ENCODE measurements at regions not wholly inside any gene's neighbourhood (a gene's known extent, or its start where the extent isn't known, plus 50 kb on each side); places are given as distances from the start of the nearest gene placed in this dataset.

- DNase-seq = no peak
Observed at GRCh38 chr18:25469489-25469888, 117.5 kb upstream of the ZNF521 start.

DNA sequence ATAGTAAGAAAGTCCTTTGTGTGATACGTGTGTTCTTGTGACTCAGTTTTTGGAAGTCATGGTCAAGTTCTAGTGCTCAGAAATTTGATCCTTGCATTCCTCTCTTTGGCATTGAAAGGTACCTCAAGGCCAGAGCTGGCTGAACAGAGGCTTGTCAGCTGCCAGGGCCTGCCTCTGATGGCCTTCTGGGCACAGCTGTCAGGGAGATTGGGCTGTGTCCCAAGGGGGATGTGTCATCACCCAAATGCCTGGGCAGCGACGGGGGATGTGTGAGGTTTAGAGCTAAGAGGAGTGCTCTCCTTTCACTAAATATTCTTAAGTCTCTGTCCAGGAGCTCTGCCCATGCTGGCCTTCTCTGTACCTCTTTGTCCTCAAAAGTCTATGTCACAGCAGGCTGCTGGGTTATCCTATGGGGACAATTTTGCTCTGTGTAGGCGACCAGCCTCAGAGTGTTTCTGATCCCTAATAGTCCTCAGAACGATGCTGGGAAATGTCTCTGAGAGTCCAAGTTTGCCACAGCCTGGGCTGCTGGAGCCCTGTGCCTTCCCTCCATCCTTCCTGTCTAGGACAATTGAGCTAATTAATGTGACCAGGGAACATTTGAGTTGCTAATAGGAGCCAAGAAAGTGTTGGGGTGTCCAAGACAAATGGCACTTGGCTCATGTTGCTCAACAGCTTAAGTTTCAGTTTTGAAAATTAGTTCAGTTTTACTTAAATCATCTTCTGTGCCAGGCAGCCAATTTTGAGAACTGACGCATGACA is 115.4 kb upstream of the ZNF521 start:
- no peak for DNase-seq

GRCh38 chr18:25465152-25465732 is 113.3 kb upstream of the ZNF521 start:
- no peak for DNase-seq

GRCh38 chr18:25464227-25464626 is 112.3 kb upstream of the ZNF521 start:
- no peak for DNase-seq

DNA sequence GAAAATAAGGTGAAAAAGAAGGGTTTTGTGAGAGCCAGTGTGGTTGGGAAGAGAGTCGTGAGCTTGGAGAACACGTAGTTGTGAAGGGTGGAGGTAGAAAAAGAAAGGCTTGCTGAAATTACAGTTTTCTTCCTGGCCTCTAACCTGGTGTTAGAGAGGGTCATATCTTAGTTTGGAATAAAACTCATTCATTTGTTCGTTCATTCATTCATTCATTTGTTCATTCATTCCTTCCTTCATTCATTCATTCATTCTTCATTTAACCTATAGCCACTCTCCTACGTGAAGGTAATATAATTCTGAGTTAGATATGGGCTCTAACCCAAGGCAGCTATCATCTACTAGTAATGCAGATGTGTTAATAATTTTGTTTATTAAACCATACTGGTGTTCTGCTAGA is 111.8 kb upstream of the ZNF521 start:
- DNase-seq = no peak

DNA sequence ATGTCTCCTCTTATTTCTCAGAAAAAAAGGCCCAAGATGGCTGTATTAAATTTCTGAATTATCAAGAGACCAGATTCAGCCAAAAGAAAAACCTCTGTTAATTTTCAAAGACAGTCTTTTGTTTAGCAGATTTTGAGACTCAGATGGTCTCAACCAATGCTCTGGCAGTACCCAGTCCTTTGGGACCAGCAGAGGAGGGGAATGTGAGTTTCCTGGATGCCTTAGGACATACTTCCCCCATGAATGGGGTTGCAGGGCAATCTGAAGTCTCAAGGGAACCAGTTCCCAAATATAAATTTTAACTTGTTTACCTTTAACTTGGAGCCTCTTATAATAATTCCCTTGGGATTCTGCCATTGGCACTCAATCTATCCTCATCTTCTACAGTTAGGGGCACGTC is 107.8 kb upstream of the ZNF521 start:
- no peak for DNase-seq

DNA sequence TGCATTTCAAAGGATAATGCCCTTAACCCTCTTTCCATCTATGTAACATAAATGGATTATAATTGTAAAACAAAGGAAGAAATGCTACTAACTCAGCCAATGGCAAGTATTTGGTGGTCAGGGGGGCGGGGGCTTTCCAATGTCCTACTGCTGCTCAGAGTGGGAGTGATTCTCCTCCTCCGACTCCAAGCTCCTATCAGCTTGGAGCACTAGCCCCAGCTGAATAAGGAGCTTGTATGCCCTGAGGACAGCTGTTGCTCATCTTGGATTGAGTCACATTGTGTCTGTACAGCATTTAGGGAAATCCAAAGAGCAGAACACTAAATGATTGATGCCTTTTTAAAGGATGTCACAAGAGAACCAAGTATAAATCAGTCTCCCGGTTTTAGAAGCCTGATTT is 105.6 kb upstream of the ZNF521 start:
- DNase-seq = no peak

GRCh38 chr18:25457126-25457525 is 105.2 kb upstream of the ZNF521 start:
- DNase-seq = no peak

DNA sequence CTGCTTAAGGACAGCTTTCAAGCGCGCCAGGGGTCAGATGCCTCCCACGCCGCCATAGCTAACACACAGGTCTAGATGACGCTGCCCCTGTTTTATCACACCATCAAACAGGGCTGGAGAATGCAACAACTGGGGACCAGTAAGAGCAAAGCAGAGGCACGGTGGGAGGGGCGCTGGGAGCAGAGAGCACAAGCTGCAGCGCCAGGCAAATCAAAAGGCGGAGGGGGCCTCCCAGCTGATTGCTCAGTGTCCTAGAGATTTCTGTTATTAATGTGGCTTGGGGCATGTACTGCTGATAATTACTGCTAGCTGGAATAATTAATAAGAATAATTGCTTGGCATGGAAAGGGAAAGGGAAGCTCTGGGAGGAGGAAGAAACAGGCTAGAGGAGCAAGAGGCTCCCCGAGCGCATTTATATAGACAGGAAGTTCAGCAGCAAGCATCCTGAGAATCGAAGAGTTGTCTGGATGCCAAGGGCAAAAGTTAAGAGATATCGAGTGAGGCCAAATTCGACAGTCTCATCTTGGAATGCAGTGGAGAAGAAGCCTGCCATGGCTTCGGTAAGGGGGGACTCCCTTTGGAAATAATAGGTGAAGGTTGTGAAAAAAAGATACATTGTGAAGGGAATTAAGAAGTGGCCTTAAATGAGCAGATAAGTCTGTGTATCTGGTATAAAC is 104.5 kb upstream of the ZNF521 start:
- no peak for DNase-seq

- no peak for DNase-seq
Observed at GRCh38 chr18:25455646-25456045, 103.7 kb upstream of the ZNF521 start.

DNA sequence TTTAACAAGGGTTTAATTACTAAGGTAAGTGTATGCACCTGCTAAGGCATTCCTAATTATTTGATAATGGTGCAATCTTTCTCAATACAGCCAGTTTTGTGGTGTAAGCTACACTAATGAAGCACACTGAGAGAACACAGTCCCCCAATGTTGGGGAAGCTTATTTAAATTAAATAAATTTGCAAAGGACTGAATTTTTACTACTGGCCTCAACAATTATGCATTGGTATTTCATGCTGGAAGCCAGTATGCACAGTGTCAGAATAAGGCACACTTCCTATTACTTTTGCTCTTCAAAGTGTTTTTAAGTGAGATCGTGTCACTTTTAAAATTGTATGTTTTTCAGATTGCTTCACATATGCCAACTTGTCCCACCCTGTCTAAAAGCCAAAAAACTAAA is 103.2 kb upstream of the ZNF521 start:
- no peak for DNase-seq

GRCh38 chr18:25454730-25455129 is 102.8 kb upstream of the ZNF521 start:
- DNase-seq = no peak

DNA sequence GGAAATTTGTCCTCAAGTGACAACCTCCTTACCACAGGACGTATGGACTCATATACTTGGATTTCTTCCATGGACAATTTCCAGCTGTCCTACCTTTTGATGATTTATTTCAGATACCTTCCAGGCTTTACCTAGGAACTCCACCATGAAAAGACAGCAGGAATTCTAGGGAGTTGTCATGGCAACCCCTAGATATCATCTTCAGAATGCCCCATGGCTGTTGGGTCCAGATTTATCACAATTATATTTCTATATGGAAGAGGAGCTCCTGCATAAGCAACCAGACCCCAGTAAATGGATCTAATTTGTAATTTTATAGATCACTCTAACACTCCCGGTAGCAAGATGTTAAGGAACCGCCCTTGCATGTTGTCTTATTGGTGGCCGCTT is 102.3 kb upstream of the ZNF521 start:
- no peak for DNase-seq

GRCh38 chr18:25453556-25454269 is 101.7 kb upstream of the ZNF521 start:
- DNase-seq = no peak

DNA sequence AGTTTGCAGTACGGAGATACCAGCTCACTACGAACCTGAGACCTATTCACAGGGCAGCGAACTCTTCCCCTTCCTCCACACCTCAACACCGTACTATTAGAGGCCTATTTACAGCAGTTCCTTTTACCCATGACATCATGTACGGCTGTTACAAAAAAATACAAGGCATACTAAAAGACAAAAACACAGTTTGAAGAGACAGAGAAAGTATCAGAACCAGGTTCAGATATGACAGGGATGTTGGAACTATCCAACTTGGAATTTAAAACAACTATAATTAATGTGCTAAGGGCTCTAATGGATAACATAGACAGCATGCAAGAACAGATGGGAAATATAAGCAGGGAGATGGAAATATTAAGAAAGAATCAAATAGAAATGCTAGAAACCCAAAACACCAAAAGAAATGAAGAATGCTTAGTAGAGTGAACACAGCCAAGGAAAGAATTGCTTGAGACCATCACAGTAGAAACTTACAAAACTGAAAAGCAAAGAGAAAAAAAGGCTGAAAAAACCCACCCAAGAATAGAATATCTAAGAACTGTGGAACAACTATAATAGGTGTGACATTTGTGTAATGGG is 99.2 kb upstream of the ZNF521 start:
- no peak for DNase-seq

GRCh38 chr18:25449046-25449445 is 97.1 kb upstream of the ZNF521 start:
- DNase-seq = no peak

DNA sequence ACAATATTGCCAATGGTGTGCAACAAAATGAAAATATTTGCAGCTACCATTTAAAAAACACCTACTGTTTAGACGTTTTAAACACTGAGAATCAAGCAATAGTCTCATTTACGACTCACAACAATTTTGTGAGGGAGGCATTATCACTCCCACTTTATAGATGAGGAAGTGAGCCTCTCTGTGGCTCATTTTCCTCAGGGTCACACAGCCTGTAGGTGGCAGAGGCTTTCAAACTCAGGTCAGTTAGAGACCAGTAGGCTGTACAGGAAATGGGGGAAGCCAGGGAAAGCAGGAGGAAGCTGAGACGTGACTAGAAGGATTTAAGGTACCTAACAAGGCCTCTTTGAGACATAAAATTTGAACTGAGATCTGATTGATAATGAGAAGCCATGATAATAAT is 95.0 kb upstream of the ZNF521 start:
- no peak for DNase-seq

- DNase-seq = no peak
Observed at GRCh38 chr18:25445430-25445829, 93.5 kb upstream of the ZNF521 start.

DNA sequence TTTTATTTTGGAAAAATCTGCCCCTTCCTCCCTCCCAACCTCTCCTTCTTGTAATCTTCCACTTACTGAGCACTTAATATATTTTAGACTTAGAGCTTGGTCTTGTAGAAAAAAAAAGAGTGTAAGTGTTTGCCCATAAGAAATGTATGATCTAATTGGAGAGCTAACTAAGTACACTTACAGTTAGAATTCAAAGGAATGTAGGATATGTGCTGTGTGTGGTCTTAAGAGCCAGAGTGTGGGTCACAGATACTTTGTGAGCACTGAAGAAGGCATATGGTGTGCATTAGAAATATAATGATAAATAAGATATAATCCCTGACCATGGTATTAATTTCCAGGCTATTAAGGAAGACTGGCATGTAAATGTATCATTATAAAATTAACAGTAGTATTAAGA is 91.8 kb upstream of the ZNF521 start:
- DNase-seq = no peak

- DNase-seq = no peak
Observed at GRCh38 chr18:25435149-25435782, 83.3 kb upstream of the ZNF521 start.

DNA sequence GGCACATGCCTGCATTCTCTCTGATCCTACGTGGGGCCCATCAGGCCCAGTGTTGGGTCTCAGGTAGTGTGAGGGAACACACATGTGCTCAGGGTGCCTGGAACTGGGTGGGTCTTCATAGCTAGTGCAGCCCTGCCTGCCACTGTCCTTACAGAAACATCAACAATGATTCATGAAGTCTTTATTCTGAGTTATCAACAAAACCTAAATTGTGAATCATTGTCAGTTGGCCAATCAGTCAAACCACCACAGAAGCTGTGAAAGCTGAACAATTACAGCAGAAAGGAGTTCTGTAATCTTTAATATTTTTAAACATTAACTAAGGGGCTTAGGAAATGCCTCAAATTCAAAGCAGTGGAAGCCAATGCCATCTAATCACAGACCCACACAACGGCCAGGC is 82.8 kb upstream of the ZNF521 start:
- DNase-seq = no peak

GRCh38 chr18:25433590-25433989 is 81.6 kb upstream of the ZNF521 start:
- no peak for DNase-seq

DNA sequence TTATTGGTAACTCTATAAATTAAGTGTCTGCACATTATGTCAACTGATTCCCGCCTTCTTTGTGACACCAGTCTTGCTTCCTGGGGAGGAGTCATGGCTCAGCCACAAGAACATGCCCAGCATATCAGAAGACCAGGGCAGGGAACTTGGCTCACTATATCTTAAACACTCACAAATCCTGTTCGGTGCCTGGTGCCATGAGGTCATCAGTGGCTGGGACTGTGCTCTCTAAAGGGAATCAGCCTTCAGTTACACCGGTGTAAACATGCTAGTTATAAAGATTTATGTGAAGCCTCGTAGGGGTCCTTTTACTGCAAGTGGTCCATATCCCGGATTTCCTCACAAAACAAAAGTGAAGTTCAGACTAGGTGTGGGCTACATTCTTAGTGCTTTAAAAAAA is 73.1 kb upstream of the ZNF521 start:
- DNase-seq = no peak

All from GF-D8 (cell line).